ENCODE measurements at regions not wholly inside any gene's neighbourhood (a gene's known extent, or its start where the extent isn't known, plus 50 kb on each side); places are given as distances from the start of the nearest gene placed in this dataset.
"Not testable (repeated sequence)": the region's sequence is repeated elsewhere in the genome, so short reads cannot be mapped to it uniquely, and the experiment has no call there.

DNA sequence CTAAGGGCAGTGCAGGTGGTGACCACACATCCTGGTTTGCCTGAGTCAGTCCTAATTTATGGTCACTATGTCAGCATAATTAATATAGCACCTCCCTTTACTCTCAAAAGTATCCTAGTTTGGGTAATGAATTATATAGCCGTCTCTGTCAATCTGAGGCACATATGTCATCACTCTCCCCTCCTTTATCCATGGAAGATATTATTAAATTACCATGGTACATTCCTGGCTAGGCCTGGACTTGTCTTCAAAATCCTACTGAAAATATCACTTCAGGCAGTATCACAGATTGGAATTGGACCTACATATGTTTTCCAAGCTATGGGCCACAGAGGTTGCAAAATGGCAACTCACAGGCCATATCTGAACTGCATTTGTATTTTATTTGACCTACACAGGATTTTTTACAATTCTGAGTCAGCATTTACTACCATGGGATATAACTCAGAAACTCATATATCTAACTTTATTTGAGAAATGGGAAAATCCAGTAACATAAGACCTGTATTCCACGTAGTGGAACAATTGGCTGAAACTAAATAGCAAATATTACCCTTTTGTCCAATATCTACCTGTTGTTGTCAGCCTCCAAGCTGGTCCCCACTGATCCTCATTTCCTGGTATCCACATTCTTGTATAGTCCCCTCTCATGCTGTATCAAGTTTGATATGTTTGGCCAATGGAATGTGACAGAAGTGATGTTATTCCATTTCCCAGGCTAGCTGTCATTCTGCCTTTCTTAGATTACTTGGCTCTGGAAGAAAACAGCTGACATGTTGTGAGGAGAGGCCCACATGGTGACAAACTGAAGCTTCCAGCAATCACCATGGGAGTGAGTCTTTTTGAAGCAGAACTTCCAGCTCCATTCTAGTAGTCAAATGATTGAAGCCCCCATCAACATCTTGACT, 102.5 kb upstream of the MDM1 start:
- no peak overlapping the region for H3K27ac Mint-ChIP-seq
- peaks cover 9% of the 10 kb centered on the region for H3K36me3 Mint-ChIP-seq
- H3K9me3 Mint-ChIP-seq: peaks cover 9% of the 10 kb centered on the region
- CTCF ChIA-PET: interaction anchor here (0.5 to 1.0 kb wide), 3 partner anchors 11 to 100 kb away, joined by 3 read pairs; no protein-coding TSS in a partner anchor
- DNase-seq: no peak
- no peaks in the 10 kb centered on the region for H3K27me3 Mint-ChIP-seq
- H3K4me1 Mint-ChIP-seq: no peaks in the 10 kb centered on the region
- no peak overlapping the region for H3K4me3 Mint-ChIP-seq

DNA sequence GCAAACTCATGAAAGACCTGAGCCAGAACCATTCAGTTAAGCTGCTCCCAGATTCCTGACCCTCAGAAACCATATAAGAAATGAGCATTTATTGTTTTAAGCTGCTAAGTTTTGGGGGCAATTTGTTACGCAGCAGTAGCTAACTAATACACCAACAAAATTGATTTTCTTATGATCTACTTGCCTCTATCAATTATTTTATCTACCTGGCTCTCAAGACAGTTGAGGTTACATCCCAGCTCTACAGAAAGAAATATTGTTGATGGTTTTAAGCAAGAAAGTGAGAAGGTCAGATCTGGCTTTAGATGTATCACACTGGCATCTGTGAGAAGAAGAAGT, 103.1 kb upstream of the MDM1 start:
- Mint-ChIP-seq H3K27me3 (no peaks in the 10 kb centered on the region), H3K4me3 (no peak overlapping the region), H3K9me3 (peaks cover 9% of the 10 kb centered on the region), H3K36me3 (peaks cover 9% of the 10 kb centered on the region), H3K27ac (no peak overlapping the region), H3K4me1 (no peaks in the 10 kb centered on the region)
- no peak for DNase-seq
- CTCF ChIA-PET: interaction anchor here (0.5 to 1.0 kb wide), 2 partner anchors 12 to 101 kb away, joined by 3 read pairs; no protein-coding TSS in a partner anchor

DNA sequence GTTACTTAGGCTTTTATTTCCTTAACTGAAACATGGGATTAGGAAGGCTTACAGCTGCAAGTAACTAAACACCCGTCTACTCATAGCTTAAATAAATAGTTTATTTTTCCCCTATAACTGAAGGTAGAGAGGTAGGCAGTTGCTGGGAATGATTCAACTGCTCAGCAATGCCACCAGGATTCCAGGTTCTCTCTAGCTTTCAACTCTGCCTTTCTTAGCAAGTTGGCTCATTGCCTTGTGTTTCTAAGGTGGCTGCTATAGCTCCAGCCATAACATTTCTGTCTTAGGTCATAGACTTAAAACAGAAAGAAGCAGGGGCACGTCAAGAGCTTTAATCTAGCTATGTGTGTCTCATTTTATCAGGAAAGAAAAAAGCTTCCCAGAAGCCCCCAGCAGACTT, 103.7 kb upstream of the MDM1 start:
- peaks cover under 1% of the 10 kb centered on the region for H3K4me1 Mint-ChIP-seq
- CTCF ChIA-PET: no interaction called here
- peaks cover 9% of the 10 kb centered on the region for H3K36me3 Mint-ChIP-seq
- no peaks in the 10 kb centered on the region for H3K27me3 Mint-ChIP-seq
- H3K4me3 Mint-ChIP-seq: no peak overlapping the region
- H3K27ac Mint-ChIP-seq: no peak overlapping the region
- no peak for DNase-seq
- H3K9me3 Mint-ChIP-seq: peaks cover 9% of the 10 kb centered on the region

GRCh38 chr12:68438601-68439000, 106.4 kb upstream of the MDM1 start:
- Mint-ChIP-seq H3K9me3 (peaks cover 15% of the 10 kb centered on the region), H3K27me3 (no peaks in the 10 kb centered on the region), H3K36me3 (peaks cover 18% of the 10 kb centered on the region), H3K4me3 (no peak overlapping the region), H3K27ac (no peak overlapping the region), H3K4me1 (peaks cover 17% of the 10 kb centered on the region)
- DNase-seq: no peak
- CTCF ChIA-PET: no interaction called here

DNA sequence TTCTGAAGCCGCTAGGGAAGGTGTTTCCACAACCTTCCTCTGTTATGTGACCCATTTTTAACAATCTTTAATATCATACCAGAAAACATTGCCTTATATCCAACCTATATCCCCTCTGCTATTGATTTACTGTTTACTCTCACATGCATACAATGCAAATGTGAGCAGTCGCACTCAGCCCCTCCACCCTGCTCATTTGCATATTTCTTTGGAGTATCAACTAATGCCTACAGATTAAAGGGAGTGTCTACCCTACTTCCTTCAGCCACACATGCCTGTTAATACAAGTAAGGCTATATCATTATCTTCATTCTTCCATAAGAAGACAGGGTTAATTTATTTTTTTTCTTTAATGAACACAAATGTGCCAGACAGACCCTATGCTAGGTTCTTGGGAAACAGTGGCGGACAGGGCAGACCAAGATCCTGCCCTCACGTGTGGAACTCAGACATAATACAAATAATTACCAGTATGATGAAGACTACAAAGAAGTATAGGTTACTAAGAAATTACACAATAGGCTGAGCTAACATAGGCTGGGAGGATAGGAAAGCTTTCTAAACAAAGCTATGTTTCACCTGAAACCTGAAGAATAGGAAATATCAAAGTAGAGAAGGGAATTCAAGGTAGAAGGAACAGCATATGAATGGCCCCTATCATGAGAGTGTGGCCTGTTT, 107.3 kb upstream of the MDM1 start:
- peaks cover 17% of the 10 kb centered on the region for H3K4me1 Mint-ChIP-seq

GRCh38 chr12:68440068-68440581, 108.0 kb upstream of the MDM1 start:
- CTCF ChIA-PET: interaction anchor here (1.3 kb wide), 1 partner anchor 8 kb away, joined by 4 read pairs; no protein-coding TSS in a partner anchor
- H3K9me3 Mint-ChIP-seq: peaks cover 22% of the 10 kb centered on the region
- H3K27me3 Mint-ChIP-seq: no peaks in the 10 kb centered on the region
- H3K4me1 Mint-ChIP-seq: peaks cover 18% of the 10 kb centered on the region
- no peak overlapping the region for H3K4me3 Mint-ChIP-seq
- DNase-seq: no peak
- peaks cover 20% of the 10 kb centered on the region for H3K36me3 Mint-ChIP-seq
- no peak overlapping the region for H3K27ac Mint-ChIP-seq

More for the DNA sequence above, 107.3 kb upstream of the MDM1 start:
- Mint-ChIP-seq H3K4me3 (no peak overlapping the region), H3K27me3 (no peaks in the 10 kb centered on the region), H3K27ac (no peak overlapping the region), H3K9me3 (peaks cover 22% of the 10 kb centered on the region), H3K36me3 (peaks cover 20% of the 10 kb centered on the region)
- CTCF ChIA-PET: interaction anchor here (1.3 kb wide), 1 partner anchor 9 kb away, joined by 4 read pairs; no protein-coding TSS in a partner anchor
- no peak for DNase-seq

DNA sequence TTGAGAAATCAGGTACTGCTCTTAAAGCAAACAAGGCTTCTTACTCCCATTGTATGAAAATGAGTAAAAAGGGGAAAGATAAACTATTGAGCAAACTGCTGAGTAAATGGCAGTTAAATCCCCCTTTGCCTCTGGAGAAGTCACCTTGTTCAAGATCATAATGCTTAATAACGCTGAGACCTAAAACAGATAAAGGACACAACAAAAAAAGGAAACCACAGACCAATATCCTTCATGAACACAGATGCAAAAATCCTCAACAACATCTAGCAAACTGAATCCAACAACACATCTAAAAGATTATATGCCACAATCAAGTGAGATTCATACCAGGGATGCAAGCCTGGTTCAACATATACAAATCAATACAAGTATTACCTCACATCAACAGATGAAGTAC, 109.0 kb upstream of the MDM1 start:
- Mint-ChIP-seq H3K9me3 (peaks cover 18% of the 10 kb centered on the region), H3K27ac (no peak overlapping the region), H3K27me3 (no peaks in the 10 kb centered on the region), H3K36me3 (peaks cover 17% of the 10 kb centered on the region), H3K4me1 (peaks cover 26% of the 10 kb centered on the region), H3K4me3 (no peak overlapping the region)
- CTCF ChIA-PET: no interaction called here
- DNase-seq: no peak

DNA sequence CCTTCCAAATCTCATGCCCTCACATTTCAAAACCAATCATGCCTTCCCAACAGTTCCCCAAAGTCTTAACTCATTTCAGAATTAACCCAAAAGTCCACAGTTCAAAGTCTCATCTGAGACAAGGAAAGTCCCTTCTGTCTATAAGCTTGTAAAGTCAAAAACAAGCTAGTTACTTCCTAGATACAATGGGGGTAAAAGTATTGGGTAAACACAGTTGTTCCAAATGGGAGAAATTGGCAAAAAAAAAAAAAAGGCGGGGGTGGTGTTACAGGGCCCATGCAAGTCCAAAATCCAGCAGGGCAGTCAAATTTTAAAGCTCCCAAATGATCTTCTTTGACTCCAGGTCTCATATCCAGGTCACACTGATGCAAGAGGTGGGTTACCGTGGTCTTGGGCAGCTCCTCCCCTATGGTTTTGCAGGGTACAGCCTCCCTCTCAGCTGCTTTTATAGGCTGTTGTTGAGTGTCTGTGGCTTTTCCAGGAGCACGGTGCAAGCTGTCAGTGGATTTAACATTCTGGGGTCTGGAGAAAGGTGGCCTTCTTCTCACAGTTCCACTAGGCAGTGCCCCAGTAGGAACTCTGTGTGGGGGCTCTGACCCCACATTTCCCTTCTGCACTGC, 110.3 kb upstream of the MDM1 start:
- not testable (repeated sequence) for H3K27me3 Mint-ChIP-seq, H3K27ac Mint-ChIP-seq, DNase-seq, H3K4me3 Mint-ChIP-seq
- peaks cover 15% of the 10 kb centered on the region for H3K36me3 Mint-ChIP-seq
- peaks cover 37% of the 10 kb centered on the region for H3K4me1 Mint-ChIP-seq
- CTCF ChIA-PET: interaction anchor here (0.6 kb wide), 1 partner anchor 365 kb away, joined by 3 read pairs; the partner anchor contains the start of gene MDM2
- H3K9me3 Mint-ChIP-seq: peaks cover 18% of the 10 kb centered on the region

DNA sequence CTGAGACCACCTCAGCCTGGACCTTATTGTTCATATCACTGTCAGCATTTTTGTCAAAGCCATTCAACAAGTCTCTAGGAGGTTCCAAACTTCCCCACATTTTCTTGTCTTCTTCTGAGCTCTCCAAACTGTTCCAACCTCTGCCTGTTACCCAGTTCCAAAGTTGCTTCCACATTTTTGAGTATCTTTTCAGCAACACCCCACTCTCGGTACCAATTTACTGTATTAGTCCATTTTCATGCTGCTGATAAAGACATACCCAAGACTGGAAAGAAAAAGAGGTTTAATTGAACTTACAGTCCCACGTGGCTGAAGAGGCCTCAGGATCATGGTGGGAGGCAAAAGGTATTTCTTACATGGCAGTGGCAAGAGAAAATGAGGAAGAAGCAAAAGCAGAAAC, 111.5 kb upstream of the MDM1 start:
- Mint-ChIP-seq H3K9me3 (peaks cover 18% of the 10 kb centered on the region), H3K4me1 (peaks cover 48% of the 10 kb centered on the region), H3K36me3 (peaks cover 15% of the 10 kb centered on the region)
- H3K27me3 Mint-ChIP-seq, DNase-seq, H3K4me3 Mint-ChIP-seq, H3K27ac Mint-ChIP-seq, CTCF ChIA-PET: not testable (repeated sequence)

- peaks cover 20% of the 10 kb centered on the region for H3K9me3 Mint-ChIP-seq
- CTCF ChIA-PET: no interaction called here
- no peaks in the 10 kb centered on the region for H3K27me3 Mint-ChIP-seq
- DNase-seq: no peak
- peaks cover 20% of the 10 kb centered on the region for H3K36me3 Mint-ChIP-seq
- no peak overlapping the region for H3K4me3 Mint-ChIP-seq
- peaks cover 66% of the 10 kb centered on the region for H3K4me1 Mint-ChIP-seq
- no peak overlapping the region for H3K27ac Mint-ChIP-seq
Measured at GRCh38 chr12:68445824-68446223, 113.7 kb upstream of the MDM1 start.

DNA sequence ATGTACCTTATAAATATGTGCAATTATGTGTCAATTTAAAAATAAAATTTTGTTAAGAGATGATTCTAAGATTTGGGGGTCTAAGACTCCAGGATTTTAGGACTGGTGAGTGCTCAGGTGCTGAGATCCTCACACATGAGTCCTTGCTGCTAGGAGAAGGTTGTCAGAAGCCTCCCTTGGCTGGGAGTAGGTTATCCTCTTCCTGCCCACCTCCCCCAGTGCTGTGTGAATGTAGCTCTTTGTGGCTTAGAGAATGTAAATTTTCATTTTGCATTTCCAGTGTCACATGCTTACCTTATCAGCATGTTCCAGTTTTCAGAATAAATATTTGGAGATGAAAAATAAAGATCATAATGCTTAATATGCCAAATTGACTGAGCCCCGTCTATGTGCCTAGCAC, 114.2 kb upstream of the MDM1 start:
- Mint-ChIP-seq H3K27ac (no peak overlapping the region), H3K36me3 (peaks cover 20% of the 10 kb centered on the region), H3K4me3 (no peak overlapping the region), H3K4me1 (peaks cover 66% of the 10 kb centered on the region), H3K9me3 (peaks cover 20% of the 10 kb centered on the region), H3K27me3 (no peaks in the 10 kb centered on the region)
- CTCF ChIA-PET: no interaction called here
- DNase-seq: no peak

DNA sequence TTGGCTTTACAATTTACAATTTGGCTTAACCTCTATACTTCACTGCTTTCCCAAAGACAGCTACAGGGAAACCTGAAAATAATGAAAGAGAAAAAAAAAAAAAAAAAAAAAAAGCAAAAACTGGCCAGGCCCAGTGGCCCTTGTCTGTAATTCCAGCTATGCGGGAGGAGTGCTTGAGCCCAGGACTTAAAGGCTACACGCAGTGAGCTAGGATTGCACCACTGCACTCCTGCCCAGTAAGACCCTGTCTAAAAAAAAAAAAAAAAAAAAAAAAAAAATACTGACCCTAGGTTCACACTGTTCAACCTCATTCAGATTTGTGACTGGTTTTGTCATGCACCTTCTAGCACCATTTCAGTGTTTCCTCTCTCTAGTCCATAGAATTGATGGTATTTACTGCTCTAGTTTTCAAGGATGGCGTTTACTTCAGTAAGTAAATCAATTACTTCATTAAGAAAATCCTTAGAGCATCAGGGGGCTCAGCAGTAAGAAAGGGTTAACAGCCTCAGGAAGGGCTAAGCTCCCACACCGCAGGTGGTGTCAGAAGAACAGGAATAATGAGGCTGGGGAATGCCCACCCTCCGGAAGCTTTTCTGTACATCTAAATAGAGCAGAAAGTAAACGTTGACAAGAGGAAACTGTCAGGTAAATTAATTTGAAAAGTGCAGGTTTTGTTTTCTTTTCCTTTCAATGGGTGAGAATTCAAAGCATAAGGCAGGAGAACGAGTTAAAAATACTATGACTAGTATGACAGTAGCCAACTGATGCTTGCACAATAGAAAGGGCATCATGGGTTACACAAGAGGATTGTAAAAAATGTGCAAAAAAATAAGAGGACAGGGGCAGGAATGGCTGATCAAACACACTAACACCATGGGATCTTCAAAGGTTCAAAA, 115.0 kb upstream of the MDM1 start:
- no peaks in the 10 kb centered on the region for H3K27me3 Mint-ChIP-seq
- peak overlapping the region; percentile 73 for H3K27ac Mint-ChIP-seq
- no peak overlapping the region for H3K4me3 Mint-ChIP-seq
- peaks cover 67% of the 10 kb centered on the region for H3K4me1 Mint-ChIP-seq
- peaks cover 16% of the 10 kb centered on the region for H3K36me3 Mint-ChIP-seq
- CTCF ChIA-PET: no interaction called here
- no peak for DNase-seq
- H3K9me3 Mint-ChIP-seq: peaks cover 20% of the 10 kb centered on the region

- no peak for DNase-seq
- no peaks in the 10 kb centered on the region for H3K27me3 Mint-ChIP-seq
- no peak overlapping the region for H3K27ac Mint-ChIP-seq
- no peak overlapping the region for H3K4me3 Mint-ChIP-seq
- H3K36me3 Mint-ChIP-seq: peaks cover 14% of the 10 kb centered on the region
- H3K4me1 Mint-ChIP-seq: peaks cover 69% of the 10 kb centered on the region
- CTCF ChIA-PET: interaction anchor here (0.6 to 1.4 kb wide), 2 partner anchors 8 to 15 kb away, joined by 3 to 4 read pairs; no protein-coding TSS in a partner anchor
- H3K9me3 Mint-ChIP-seq: peaks cover 18% of the 10 kb centered on the region
Measured at GRCh38 chr12:68447797-68448260, 115.7 kb upstream of the MDM1 start.
